ENCODE measurements at regions not wholly inside any gene's neighbourhood (a gene's known extent, or its start where the extent isn't known, plus 50 kb on each side); places are given as distances from the start of the nearest gene placed in this dataset.
"Not testable (repeated sequence)": the region's sequence is repeated elsewhere in the genome, so short reads cannot be mapped to it uniquely, and the experiment has no call there.

GRCh38 chr4:127441571-127441970, 191.2 kb upstream of the INTU start:
- H3K36me3 Mint-ChIP-seq (ENCODE audit: insufficient read depth): no peaks in the 10 kb centered on the region
- peaks cover 13% of the 10 kb centered on the region for H3K9me3 Mint-ChIP-seq
- H3K4me1 Mint-ChIP-seq (ENCODE audit: low read depth): no peaks in the 10 kb centered on the region
- ATAC-seq (no peak), DNase-seq (no peak)
- H3K27me3 Mint-ChIP-seq (ENCODE audit: low read depth): no peaks in the 10 kb centered on the region
- no peak overlapping the region for H3K4me3 Mint-ChIP-seq

- DNase-seq (no peak), ATAC-seq (no peak)
- no peaks in the 10 kb centered on the region for H3K27me3 Mint-ChIP-seq (ENCODE audit: low read depth)
- H3K9me3 Mint-ChIP-seq: no peaks in the 10 kb centered on the region
- H3K36me3 Mint-ChIP-seq (ENCODE audit: insufficient read depth): no peaks in the 10 kb centered on the region
- H3K4me3 Mint-ChIP-seq: no peak overlapping the region
- no peaks in the 10 kb centered on the region for H3K4me1 Mint-ChIP-seq (ENCODE audit: low read depth)
These were observed 187.3 kb upstream of the INTU start for GRCh38 chr4:127445471-127445870.

- DNase-seq: no peak
- ATAC-seq: no peak
- Mint-ChIP-seq H3K36me3 (ENCODE audit: insufficient read depth) (no peaks in the 10 kb centered on the region), H3K27me3 (ENCODE audit: low read depth) (no peaks in the 10 kb centered on the region), H3K4me1 (ENCODE audit: low read depth) (no peaks in the 10 kb centered on the region), H3K9me3 (no peaks in the 10 kb centered on the region), H3K4me3 (no peak overlapping the region)
These were observed 186.3 kb upstream of the INTU start for GRCh38 chr4:127446427-127446885.

- no peaks in the 10 kb centered on the region for H3K27me3 Mint-ChIP-seq (ENCODE audit: low read depth)
- no peak for DNase-seq
- no peak for ATAC-seq
- no peaks in the 10 kb centered on the region for H3K36me3 Mint-ChIP-seq (ENCODE audit: insufficient read depth)
- H3K4me3 Mint-ChIP-seq: no peak overlapping the region
- H3K9me3 Mint-ChIP-seq: no peaks in the 10 kb centered on the region
- no peaks in the 10 kb centered on the region for H3K4me1 Mint-ChIP-seq (ENCODE audit: low read depth)
These were observed 183.8 kb upstream of the INTU start for GRCh38 chr4:127448986-127449385.

GRCh38 chr4:127449449-127449848, 183.3 kb upstream of the INTU start:
- Mint-ChIP-seq H3K9me3 (no peaks in the 10 kb centered on the region), H3K4me3 (no peak overlapping the region), H3K27me3 (ENCODE audit: low read depth) (no peaks in the 10 kb centered on the region), H3K4me1 (ENCODE audit: low read depth) (no peaks in the 10 kb centered on the region), H3K36me3 (ENCODE audit: insufficient read depth) (no peaks in the 10 kb centered on the region)
- ATAC-seq (no peak), DNase-seq (no peak)

- DNase-seq (no peak), ATAC-seq (no peak)
- H3K27me3 Mint-ChIP-seq (ENCODE audit: low read depth): no peaks in the 10 kb centered on the region
- no peaks in the 10 kb centered on the region for H3K4me1 Mint-ChIP-seq (ENCODE audit: low read depth)
- no peaks in the 10 kb centered on the region for H3K36me3 Mint-ChIP-seq (ENCODE audit: insufficient read depth)
- no peak overlapping the region for H3K4me3 Mint-ChIP-seq
- no peaks in the 10 kb centered on the region for H3K9me3 Mint-ChIP-seq
These were observed 182.5 kb upstream of the INTU start for GRCh38 chr4:127450276-127450675.

- H3K27me3 Mint-ChIP-seq (ENCODE audit: low read depth): no peaks in the 10 kb centered on the region
- ATAC-seq: no peak
- H3K36me3 Mint-ChIP-seq (ENCODE audit: insufficient read depth): no peaks in the 10 kb centered on the region
- no peaks in the 10 kb centered on the region for H3K4me1 Mint-ChIP-seq (ENCODE audit: low read depth)
- peaks cover 6% of the 10 kb centered on the region for H3K9me3 Mint-ChIP-seq
- no peak for DNase-seq
- no peak overlapping the region for H3K4me3 Mint-ChIP-seq
These were observed 168.9 kb upstream of the INTU start for GRCh38 chr4:127463883-127464282.

GRCh38 chr4:127469542-127469941, 163.2 kb upstream of the INTU start:
- H3K4me3 Mint-ChIP-seq: no peak overlapping the region
- H3K27me3 Mint-ChIP-seq (ENCODE audit: low read depth): no peaks in the 10 kb centered on the region
- no peak for ATAC-seq
- peaks cover 3% of the 10 kb centered on the region for H3K9me3 Mint-ChIP-seq
- no peaks in the 10 kb centered on the region for H3K4me1 Mint-ChIP-seq (ENCODE audit: low read depth)
- no peaks in the 10 kb centered on the region for H3K36me3 Mint-ChIP-seq (ENCODE audit: insufficient read depth)
- DNase-seq: no peak

- Mint-ChIP-seq H3K9me3 (peaks cover 3% of the 10 kb centered on the region), H3K4me3 (no peak overlapping the region), H3K27me3 (ENCODE audit: low read depth) (no peaks in the 10 kb centered on the region), H3K4me1 (ENCODE audit: low read depth) (no peaks in the 10 kb centered on the region), H3K36me3 (ENCODE audit: insufficient read depth) (no peaks in the 10 kb centered on the region)
- ATAC-seq (no peak), DNase-seq (no peak)
These were observed 162.6 kb upstream of the INTU start for GRCh38 chr4:127469959-127470809.

- not testable (repeated sequence) for DNase-seq; H3K9me3 Mint-ChIP-seq; H3K4me3 Mint-ChIP-seq; ATAC-seq; H3K4me1 Mint-ChIP-seq (ENCODE audit: low read depth); H3K27me3 Mint-ChIP-seq (ENCODE audit: low read depth); H3K36me3 Mint-ChIP-seq (ENCODE audit: insufficient read depth)
These were observed 154.5 kb upstream of the INTU start for GRCh38 chr4:127478271-127478670.

- ATAC-seq: no peak
- DNase-seq: no peak
- H3K9me3 Mint-ChIP-seq: no peaks in the 10 kb centered on the region
- H3K4me1 Mint-ChIP-seq (ENCODE audit: low read depth): no peaks in the 10 kb centered on the region
- no peak overlapping the region for H3K4me3 Mint-ChIP-seq
- H3K27me3 Mint-ChIP-seq (ENCODE audit: low read depth): no peaks in the 10 kb centered on the region
- H3K36me3 Mint-ChIP-seq (ENCODE audit: insufficient read depth): no peaks in the 10 kb centered on the region
These were observed 153.6 kb upstream of the INTU start for GRCh38 chr4:127479031-127479622.

GRCh38 chr4:127482049-127482448, 150.7 kb upstream of the INTU start:
- no peaks in the 10 kb centered on the region for H3K9me3 Mint-ChIP-seq
- H3K36me3 Mint-ChIP-seq (ENCODE audit: insufficient read depth): no peaks in the 10 kb centered on the region
- DNase-seq (no peak), ATAC-seq (no peak)
- H3K4me1 Mint-ChIP-seq (ENCODE audit: low read depth): no peaks in the 10 kb centered on the region
- H3K27me3 Mint-ChIP-seq (ENCODE audit: low read depth): no peaks in the 10 kb centered on the region
- H3K4me3 Mint-ChIP-seq: no peak overlapping the region

GRCh38 chr4:127484117-127484516, 148.6 kb upstream of the INTU start:
- Mint-ChIP-seq H3K4me3 (no peak overlapping the region), H3K9me3 (no peaks in the 10 kb centered on the region), H3K27me3 (ENCODE audit: low read depth) (no peaks in the 10 kb centered on the region), H3K4me1 (ENCODE audit: low read depth) (no peaks in the 10 kb centered on the region), H3K36me3 (ENCODE audit: insufficient read depth) (no peaks in the 10 kb centered on the region)
- DNase-seq (no peak), ATAC-seq (no peak)

- DNase-seq: no peak
- no peak overlapping the region for H3K4me3 Mint-ChIP-seq
- no peaks in the 10 kb centered on the region for H3K4me1 Mint-ChIP-seq (ENCODE audit: low read depth)
- no peaks in the 10 kb centered on the region for H3K9me3 Mint-ChIP-seq
- no peaks in the 10 kb centered on the region for H3K27me3 Mint-ChIP-seq (ENCODE audit: low read depth)
- no peak for ATAC-seq
- no peaks in the 10 kb centered on the region for H3K36me3 Mint-ChIP-seq (ENCODE audit: insufficient read depth)
These were observed 146.5 kb upstream of the INTU start for GRCh38 chr4:127486248-127486647.

GRCh38 chr4:127491571-127491970, 141.2 kb upstream of the INTU start:
- no peak for DNase-seq
- Mint-ChIP-seq H3K4me3 (no peak overlapping the region), H3K36me3 (ENCODE audit: insufficient read depth) (no peaks in the 10 kb centered on the region), H3K9me3 (no peaks in the 10 kb centered on the region), H3K27me3 (ENCODE audit: low read depth) (no peaks in the 10 kb centered on the region), H3K4me1 (ENCODE audit: low read depth) (no peaks in the 10 kb centered on the region)
- ATAC-seq: no peak
